ENCODE measurements at regions not wholly inside any gene's neighbourhood (a gene's known extent, or its start where the extent isn't known, plus 50 kb on each side); places are given as distances from the start of the nearest gene placed in this dataset.

- TF ChIP-seq CTCF (IDR thresholded peaks at IDR 0.05): no peak
- TF ChIP-seq POLR2A (IDR thresholded peaks at IDR 0.05): no peak
These were observed 449.4 kb upstream of the PPP2R3A start for GRCh38 chr3:135516143-135516542.
